H1 (cell line): ENCODE measurements at regions not wholly inside any gene's neighbourhood (a gene's known extent, or its start where the extent isn't known, plus 50 kb on each side); places are given as distances from the start of the nearest gene placed in this dataset.

Experiments used
- CBX5 ChIP-seq: fragments of 300-800, 300-1000 bp; sonication (generic); IDR thresholded peaks from 2 replicates; pipeline ENCODE4 v1.7.1; 2016; ENCODE audit warnings: antibody characterized with exemption, low read length, low read depth
- CHD1 ChIP-seq: IDR thresholded peaks from 2 replicates; pipeline ENCODE4 v1.6.1; 2012; ENCODE audit warnings: low read depth, low read length, improper control_type of control experiment
- JUND ChIP-seq: IDR thresholded peaks from 2 replicates; pipeline ENCODE4 v1.6.1; 2011; ENCODE audit warnings: mild to moderate bottlenecking, improper control_type of control experiment, low read length
- NANOG ChIP-seq: IDR thresholded peaks from 2 replicates; pipeline ENCODE4 v1.6.1; 2011; ENCODE audit warnings: low read length, low read depth, mild to moderate bottlenecking, inconsistent platforms; ENCODE audit not compliant: insufficient read depth, poor library complexity, severe bottlenecking
- TF ChIP-seq, protein P1 (sequence below): IDR thresholded peaks from 2 replicates; pipeline ENCODE4 v1.6.1; 2011; ENCODE audit warnings: low read length, improper control_type of control experiment

DNA sequence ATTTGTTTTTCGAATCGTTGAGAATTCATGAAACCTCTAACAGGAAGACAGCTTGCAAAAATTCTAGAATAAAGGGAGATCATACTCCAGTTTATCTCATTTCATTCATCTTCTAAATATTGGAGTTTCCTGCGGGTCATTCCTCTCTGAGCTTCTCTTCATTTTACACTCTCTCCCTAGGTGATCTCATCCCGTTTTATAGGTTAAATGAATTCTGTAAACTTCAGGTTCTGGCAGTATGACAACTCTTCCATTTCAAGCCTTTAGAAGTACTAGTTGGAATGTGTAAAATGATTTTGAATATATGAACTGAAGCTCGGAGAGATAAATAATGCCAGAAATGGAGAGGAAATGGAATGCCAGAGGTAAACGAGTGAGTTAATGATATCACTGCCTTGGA, 312.4 kb downstream of the METTL4 start (continued):
- no peak for TF ChIP-seq NANOG
- no peak for TF ChIP-seq JUND
- TF ChIP-seq, protein P1, sequence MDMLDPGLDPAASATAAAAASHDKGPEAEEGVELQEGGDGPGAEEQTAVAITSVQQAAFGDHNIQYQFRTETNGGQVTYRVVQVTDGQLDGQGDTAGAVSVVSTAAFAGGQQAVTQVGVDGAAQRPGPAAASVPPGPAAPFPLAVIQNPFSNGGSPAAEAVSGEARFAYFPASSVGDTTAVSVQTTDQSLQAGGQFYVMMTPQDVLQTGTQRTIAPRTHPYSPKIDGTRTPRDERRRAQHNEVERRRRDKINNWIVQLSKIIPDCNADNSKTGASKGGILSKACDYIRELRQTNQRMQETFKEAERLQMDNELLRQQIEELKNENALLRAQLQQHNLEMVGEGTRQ = no peak
- no peak for TF ChIP-seq CBX5
- no peak for TF ChIP-seq CHD1
